ENCODE measurements at regions not wholly inside any gene's neighbourhood (a gene's known extent, or its start where the extent isn't known, plus 50 kb on each side); places are given as distances from the start of the nearest gene placed in this dataset.

DNA sequence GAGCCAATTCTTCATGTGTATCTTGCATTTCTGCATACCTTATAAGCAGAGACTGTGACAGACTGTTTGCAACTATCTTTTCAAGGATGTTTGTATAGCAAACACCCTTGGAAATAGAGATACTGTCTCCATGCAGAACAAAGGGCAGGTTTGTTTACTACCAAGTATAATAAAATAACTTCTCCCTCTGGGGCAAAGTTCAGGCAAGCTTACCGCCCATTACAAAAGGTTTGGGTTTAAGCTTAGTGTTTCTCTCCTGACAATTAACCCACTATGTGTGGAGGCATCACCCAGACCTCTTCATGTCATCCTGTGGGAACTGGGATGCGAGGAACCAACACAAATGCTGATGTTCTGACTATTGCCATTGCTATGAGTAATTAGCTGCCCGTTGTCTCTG lies 479.1 kb upstream of the ZMIZ1 start:
- no peak for DNase-seq
- Histone ChIP-seq H3K4me3 (no peak overlapping the region), H4K20me1 (ENCODE audit: insufficient read depth) (no peaks in the 10 kb centered on the region), H3F3A (ENCODE audit: insufficient read depth, low read depth) (no peaks in the 10 kb centered on the region), H3K4me2 (no peak overlapping the region), H3K27me3 (ENCODE audit: insufficient read depth, low read depth) (no peaks in the 10 kb centered on the region), H3K4me1 (replicated peaks; ENCODE audit: insufficient read depth) (no peaks in the 10 kb centered on the region), H2AFZ (no peak overlapping the region), H3K27ac (no peak overlapping the region), H3K36me3 (ENCODE audit: low read depth) (no peaks in the 10 kb centered on the region), H3K9me2 (ENCODE audit: insufficient read depth) (no peaks in the 10 kb centered on the region), H3K9me3 (ENCODE audit: insufficient read depth, low read depth) (no peaks in the 10 kb centered on the region), H3K79me2 (ENCODE audit: low read depth) (no peaks in the 10 kb centered on the region)
- intact Hi-C loops (cut with micrococcal nuclease; ENCODE audit: unreplicated experiment) = no loop called here
- POLR2A ChIA-PET (ENCODE audit: unreplicated experiment) = no interaction called here
- CTCF ChIA-PET = no interaction called here
- TF ChIP-seq, protein P1, sequence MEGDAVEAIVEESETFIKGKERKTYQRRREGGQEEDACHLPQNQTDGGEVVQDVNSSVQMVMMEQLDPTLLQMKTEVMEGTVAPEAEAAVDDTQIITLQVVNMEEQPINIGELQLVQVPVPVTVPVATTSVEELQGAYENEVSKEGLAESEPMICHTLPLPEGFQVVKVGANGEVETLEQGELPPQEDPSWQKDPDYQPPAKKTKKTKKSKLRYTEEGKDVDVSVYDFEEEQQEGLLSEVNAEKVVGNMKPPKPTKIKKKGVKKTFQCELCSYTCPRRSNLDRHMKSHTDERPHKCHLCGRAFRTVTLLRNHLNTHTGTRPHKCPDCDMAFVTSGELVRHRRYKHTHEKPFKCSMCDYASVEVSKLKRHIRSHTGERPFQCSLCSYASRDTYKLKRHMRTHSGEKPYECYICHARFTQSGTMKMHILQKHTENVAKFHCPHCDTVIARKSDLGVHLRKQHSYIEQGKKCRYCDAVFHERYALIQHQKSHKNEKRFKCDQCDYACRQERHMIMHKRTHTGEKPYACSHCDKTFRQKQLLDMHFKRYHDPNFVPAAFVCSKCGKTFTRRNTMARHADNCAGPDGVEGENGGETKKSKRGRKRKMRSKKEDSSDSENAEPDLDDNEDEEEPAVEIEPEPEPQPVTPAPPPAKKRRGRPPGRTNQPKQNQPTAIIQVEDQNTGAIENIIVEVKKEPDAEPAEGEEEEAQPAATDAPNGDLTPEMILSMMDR (conservative IDR thresholded peaks at IDR 0.05) = no peak
- no peak for TF ChIP-seq EZH2 (IDR thresholded peaks at IDR 0.05; ENCODE audit: low read depth)
- BruUV-seq (replicated peaks) = no TSS peak

DNA sequence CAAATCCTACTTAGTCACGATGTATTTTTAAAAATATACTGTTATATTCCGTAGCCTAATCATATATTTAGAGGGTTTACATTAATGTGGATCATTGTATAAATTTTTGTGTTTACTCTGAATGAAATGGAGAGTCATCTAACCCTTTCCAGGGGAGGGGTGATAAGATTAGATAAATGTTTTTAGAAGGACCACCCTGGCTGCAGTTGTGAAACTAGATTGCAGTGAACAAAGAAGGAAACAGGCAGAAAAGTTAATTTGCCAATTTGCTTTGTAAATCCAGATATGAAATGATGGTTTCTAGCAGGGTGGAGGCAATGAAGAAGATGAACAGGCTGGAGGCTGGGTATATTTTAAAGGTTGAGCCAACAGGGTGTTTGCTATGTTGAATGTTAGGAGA lies 477.7 kb upstream of the ZMIZ1 start:
- TF ChIP-seq EZH2 (IDR thresholded peaks at IDR 0.05; ENCODE audit: low read depth) = no peak
- TF ChIP-seq, protein P1 (conservative IDR thresholded peaks at IDR 0.05) = no peak
- Histone ChIP-seq H3K9me2 (ENCODE audit: insufficient read depth) (no peaks in the 10 kb centered on the region), H3K4me3 (no peak overlapping the region), H2AFZ (no peak overlapping the region), H3K27ac (no peak overlapping the region), H3K27me3 (ENCODE audit: insufficient read depth, low read depth) (no peaks in the 10 kb centered on the region), H3K36me3 (ENCODE audit: low read depth) (no peaks in the 10 kb centered on the region), H3K79me2 (ENCODE audit: low read depth) (no peaks in the 10 kb centered on the region), H3K9me3 (ENCODE audit: insufficient read depth, low read depth) (no peaks in the 10 kb centered on the region), H3F3A (ENCODE audit: insufficient read depth, low read depth) (no peaks in the 10 kb centered on the region), H3K4me2 (no peak overlapping the region), H4K20me1 (ENCODE audit: insufficient read depth) (no peaks in the 10 kb centered on the region), H3K4me1 (replicated peaks; ENCODE audit: insufficient read depth) (no peaks in the 10 kb centered on the region)
- DNase-seq = no peak
- no TSS peak for BruUV-seq (replicated peaks)
- intact Hi-C loops (cut with micrococcal nuclease; ENCODE audit: unreplicated experiment) = no loop called here
- POLR2A ChIA-PET (ENCODE audit: unreplicated experiment) = no interaction called here
- CTCF ChIA-PET = no interaction called here

DNA sequence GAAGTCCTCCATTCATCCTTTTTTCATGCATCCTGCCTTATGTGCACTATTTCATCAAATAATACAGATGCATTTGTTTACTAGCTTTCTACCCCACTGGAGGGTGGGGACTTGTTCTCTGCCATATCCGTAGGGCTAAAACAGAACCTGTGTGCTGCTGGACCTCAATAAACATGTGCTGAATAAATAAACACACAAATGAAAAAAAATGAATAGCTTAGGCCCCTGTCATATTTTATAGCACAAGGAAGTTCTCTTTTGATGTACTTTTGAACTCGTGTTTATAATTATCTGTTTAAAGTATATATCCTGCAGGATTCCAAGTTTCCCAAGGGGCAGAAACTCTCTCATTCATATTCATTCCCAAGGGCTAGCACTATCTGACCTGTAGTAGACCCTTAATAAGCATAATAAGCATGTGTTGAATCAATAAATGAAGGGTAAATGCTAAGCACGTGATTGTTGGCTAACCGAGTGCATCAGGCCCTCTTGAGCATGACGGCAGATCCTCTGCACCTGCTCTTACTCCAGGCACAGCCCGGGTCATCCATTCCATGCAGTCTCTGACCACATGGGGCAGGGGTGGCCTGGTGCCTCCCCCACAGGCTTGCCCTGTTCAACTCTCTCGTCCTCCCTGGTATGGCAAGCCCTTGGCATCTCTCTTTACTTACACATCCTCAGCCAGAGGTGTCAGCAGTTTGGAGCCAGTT lies 474.1 kb upstream of the ZMIZ1 start:
- no TSS peak for BruUV-seq (replicated peaks)
- Histone ChIP-seq H3K4me1 (replicated peaks; ENCODE audit: insufficient read depth) (no peaks in the 10 kb centered on the region), H3K4me2 (no peak overlapping the region), H2AFZ (no peak overlapping the region), H3F3A (ENCODE audit: insufficient read depth, low read depth) (no peaks in the 10 kb centered on the region), H3K79me2 (ENCODE audit: low read depth) (no peaks in the 10 kb centered on the region), H3K9me3 (ENCODE audit: insufficient read depth, low read depth) (no peaks in the 10 kb centered on the region), H3K4me3 (no peak overlapping the region), H3K27me3 (ENCODE audit: insufficient read depth, low read depth) (no peaks in the 10 kb centered on the region; the same call in 1 of the 2 replicates), H3K36me3 (ENCODE audit: low read depth) (no peaks in the 10 kb centered on the region), H3K27ac (no peak overlapping the region), H4K20me1 (ENCODE audit: insufficient read depth) (no peaks in the 10 kb centered on the region), H3K9me2 (ENCODE audit: insufficient read depth) (no peaks in the 10 kb centered on the region)
- intact Hi-C loops (cut with micrococcal nuclease; ENCODE audit: unreplicated experiment) = no loop called here
- CTCF ChIA-PET = no interaction called here
- DNase-seq = no peak
- TF ChIP-seq, protein P1 (conservative IDR thresholded peaks at IDR 0.05) = no peak
- TF ChIP-seq EZH2 (IDR thresholded peaks at IDR 0.05; ENCODE audit: low read depth) = no peak
- POLR2A ChIA-PET (ENCODE audit: unreplicated experiment) = no interaction called here

All from PC-9 (cell line).